Right renal cortex interstitium (tissue), 3 donors: ENCODE measurements at regions not wholly inside any gene's neighbourhood (a gene's known extent, or its start where the extent isn't known, plus 50 kb on each side); places are given as distances from the start of the nearest gene placed in this dataset.

Source experiments
- DNase-seq, 3 donors: peaks; one replicate each; pipeline ENCODE4 v3.0.0-alpha.2; 2013; ENCODE audit warnings: low read depth in 3 of 3, low spot score in 2 of 3

- no peak for DNase-seq
Measured at GRCh38 chr6:1042583-1043457, 269.1 kb upstream of the FOXQ1 start.

DNA sequence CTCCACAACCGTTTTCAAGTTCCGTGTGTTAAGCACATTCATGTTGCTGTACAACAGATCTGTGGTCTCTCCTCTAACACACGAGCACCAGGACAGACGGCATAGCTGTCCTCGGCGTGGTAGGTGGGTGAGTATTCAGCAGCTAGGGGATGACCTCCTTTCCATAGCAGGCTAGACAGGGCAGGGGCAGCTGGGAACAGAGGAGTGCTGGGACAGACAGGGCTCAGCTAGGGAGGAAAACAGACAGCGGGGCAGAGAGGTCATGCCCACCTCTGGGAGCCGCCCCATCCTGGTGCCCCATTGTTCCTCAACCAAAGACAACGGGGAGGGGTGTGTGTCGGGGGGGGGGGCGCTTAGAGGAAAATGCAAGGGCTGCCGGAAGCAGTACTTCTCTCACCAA lies 271.5 kb upstream of the FOXQ1 start:
- no peak for DNase-seq

DNA sequence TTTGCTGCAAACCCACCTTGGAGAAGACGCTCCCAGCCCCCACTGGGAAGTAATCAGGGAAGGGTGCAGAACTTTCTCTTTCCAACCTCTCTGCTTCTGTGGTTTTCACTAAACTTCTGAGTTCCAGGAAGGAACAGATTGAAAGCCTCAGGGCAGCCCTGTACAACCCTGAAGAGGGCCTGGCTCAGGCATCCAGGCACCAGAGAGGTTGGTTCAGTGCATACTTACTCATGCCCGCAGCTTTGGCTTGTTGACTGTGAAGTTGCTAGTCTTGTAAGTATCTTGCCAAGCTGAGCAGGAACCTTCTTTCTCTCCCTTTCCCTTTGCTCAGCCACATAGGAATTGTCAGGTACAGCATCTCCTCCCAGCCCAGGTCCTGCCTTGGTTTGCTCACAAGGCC lies 272.2 kb upstream of the FOXQ1 start:
- no peak for DNase-seq

DNA sequence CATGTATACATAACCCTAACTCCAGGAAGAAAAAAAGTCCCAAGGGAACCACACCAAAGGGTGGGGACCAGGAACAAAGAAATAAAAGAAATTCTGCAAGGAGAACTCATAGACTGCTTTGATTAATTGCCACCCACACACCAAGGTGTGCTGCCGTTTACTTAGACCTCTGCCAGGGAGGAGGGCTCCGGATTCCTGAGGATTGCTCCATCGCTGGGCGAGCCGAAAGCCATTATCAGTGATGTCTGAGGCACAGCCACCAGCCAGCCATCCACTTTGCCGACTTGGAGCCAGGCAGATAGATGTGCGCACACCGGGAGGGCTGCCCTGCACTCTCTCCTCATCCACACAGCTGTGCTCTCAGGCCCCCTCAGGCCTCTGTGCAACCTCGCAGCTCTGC lies 272.7 kb upstream of the FOXQ1 start:
- DNase-seq = no peak

- DNase-seq = no peak
Measured at GRCh38 chr6:1037430-1038202, 274.3 kb upstream of the FOXQ1 start.

GRCh38 chr6:1035401-1035800 lies 276.5 kb upstream of the FOXQ1 start:
- DNase-seq = no peak

GRCh38 chr6:1031720-1032119 lies 280.2 kb upstream of the FOXQ1 start:
- DNase-seq = no peak

DNA sequence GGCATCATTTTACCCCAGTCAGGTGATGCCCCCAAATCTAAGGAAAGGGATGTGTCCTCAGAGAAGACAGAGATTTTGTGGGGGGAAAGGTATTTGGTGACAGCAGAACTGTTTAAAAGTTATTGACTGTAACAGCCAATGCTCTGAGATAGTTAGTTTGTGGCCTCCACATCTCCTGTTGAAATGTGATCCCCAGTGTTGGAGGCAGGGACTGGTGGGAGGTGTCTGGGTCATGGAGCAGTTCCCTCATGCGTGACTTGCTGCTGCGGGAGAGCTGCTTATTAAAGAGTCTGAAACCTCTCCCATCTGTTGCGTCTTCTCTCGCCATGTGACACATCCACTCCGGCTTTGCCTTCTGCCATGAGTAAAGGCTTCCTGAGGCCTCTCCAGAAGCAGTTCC lies 282.8 kb upstream of the FOXQ1 start:
- DNase-seq = peak; percentile 43 to 73 (median 55)

DNA sequence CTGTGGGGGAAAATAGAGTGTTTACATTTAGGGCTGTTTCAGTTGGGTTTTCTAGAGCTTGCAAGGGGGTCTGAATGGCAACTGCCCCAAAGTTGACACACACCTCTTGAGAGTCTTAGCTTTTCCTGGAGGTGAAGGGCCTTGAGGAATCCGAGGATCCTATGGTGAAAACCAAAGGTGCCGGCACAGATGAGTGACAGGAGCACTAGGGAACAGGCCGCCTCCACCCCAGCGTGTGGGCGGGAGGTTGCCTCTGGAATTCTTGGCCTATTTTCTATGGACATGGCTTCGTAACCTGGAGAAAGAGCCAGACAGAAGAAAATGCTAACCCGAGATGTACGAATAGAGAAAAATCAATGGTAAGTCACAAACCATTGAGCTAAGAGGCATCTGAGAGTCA lies 283.2 kb upstream of the FOXQ1 start:
- no peak for DNase-seq

GRCh38 chr6:1027795-1028569 lies 283.9 kb upstream of the FOXQ1 start:
- no peak for DNase-seq

DNA sequence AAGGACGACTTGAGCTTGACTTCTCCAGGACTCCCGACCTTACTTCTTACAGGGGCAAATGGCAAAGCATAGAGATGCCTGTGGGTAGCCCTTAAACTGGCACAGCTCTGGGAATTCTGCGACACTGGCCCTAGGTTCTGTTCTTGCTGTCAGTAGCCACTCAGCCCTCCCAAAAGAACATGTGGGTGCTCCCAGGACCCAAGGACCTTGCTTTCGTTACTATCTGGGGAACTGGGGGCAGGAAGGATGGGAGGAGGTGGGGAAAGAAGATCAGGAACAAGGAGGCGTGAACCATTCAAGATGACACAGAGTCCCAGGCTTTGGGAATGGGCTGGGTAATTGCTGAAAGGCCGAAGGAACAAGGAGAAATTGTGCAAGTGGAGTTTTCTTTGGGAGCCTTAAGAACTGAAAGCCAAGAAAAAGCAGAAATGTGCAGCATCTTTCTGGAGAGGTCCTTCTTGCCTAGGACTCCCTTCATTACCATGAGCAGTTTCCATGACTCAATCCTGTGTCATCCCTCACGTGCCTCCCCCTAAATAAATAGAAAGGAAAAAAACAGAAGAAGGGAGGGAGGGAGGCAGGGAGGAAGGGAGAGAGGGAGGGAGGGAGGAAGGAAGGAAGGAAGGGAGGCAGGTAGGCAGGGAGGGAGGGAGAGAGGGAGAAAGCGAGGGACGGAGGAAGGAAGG lies 284.6 kb upstream of the FOXQ1 start:
- no peak for DNase-seq

- DNase-seq = no peak
Measured at GRCh38 chr6:1025821-1026220, 286.1 kb upstream of the FOXQ1 start.

GRCh38 chr6:1024587-1024986 lies 287.3 kb upstream of the FOXQ1 start:
- DNase-seq = no peak

- DNase-seq = no peak
Measured at GRCh38 chr6:1024161-1024560, 287.7 kb upstream of the FOXQ1 start.

DNA sequence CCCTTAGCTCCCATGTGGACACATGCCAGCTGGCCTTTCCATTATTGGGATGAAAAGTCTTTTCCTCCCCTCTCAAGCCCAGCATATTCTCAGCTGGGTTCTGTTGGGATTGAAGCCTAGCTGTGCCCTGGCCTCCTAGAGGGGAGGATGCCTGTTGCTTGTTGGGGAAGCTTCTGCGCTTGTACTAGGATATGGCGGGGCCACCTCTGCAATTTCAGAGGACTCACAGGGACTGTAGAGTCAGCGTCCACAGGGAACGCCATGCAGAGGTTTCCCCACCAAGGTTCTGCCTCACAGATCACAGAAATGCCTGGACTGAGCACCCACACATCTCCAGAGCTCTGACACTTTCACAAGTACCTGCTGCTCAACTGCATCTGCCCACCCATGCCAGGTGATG lies 288.7 kb upstream of the FOXQ1 start:
- no peak for DNase-seq

GRCh38 chr6:1022719-1023118 lies 289.2 kb upstream of the FOXQ1 start:
- DNase-seq = no peak

DNA sequence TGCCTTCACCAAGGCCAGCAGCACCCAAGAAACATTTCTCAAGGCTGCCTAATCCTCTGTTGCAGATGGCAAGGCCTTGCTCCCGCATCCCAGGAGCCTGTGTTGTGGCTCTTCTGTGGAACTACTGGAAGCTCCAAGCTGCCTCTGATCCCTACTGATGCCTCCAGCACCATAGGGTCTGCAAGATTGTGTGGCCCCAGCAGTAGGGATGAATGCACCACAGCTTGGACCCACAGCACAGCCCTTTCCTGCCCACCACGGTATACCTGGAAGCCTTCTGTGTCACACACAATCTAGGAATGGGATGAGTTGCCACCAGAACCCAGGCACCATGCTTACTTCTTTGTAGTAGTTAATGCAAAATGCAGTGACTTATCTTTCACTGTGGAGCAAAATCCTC lies 291.1 kb upstream of the FOXQ1 start:
- no peak for DNase-seq

DNA sequence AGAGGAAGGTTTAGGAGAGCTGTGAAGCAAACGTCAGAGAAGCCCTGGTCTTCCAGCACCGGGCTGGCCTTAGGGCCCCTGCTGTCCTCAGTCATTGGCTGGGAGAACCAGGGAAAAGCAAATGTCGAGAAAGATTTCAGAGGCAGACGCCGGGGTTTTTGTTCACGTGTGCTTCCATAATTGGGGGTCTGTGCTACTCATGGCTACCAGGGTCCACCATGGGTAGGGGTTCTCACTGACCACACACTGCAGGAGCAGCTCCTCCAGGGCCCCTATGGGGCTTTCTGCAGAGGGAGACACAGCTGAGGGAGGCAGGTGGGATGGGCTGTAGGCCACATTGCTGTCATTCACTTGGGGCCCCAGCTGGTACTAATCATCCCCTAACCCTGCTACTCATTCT lies 291.8 kb upstream of the FOXQ1 start:
- DNase-seq = no peak

DNA sequence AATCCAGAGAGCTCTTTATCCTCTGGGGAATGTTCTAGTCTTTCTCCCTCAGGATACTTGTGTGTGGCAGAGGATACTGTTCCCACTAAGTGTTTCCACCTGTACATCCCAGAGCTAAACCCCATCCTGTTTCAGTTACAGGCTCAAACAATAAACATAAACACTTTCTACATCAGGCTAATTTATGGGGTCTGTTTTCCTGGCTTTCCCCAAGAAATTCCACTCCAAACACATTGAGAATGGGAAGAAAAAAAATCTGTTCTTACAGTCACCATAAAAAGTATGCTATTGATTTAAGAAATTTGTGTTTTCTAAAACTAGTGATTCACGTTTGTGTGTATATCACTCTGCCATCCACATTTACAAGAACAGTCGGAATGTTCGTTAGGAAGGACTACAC lies 293.9 kb upstream of the FOXQ1 start:
- DNase-seq = no peak

GRCh38 chr6:1016329-1017302 lies 295.3 kb upstream of the FOXQ1 start:
- no peak for DNase-seq
